HG03045 (cell line): ENCODE measurements at regions not wholly inside any gene's neighbourhood (a gene's known extent, or its start where the extent isn't known, plus 50 kb on each side); places are given as distances from the start of the nearest gene placed in this dataset.

Experiments used
- ATAC-seq: cut with Tn5 transposase; IDR thresholded peaks from one replicate; pipeline ENCODE4 v1.9.1; 2021; ENCODE audit warnings: mild to moderate bottlenecking, moderate library complexity; ENCODE audit not compliant: unreplicated experiment

DNA sequence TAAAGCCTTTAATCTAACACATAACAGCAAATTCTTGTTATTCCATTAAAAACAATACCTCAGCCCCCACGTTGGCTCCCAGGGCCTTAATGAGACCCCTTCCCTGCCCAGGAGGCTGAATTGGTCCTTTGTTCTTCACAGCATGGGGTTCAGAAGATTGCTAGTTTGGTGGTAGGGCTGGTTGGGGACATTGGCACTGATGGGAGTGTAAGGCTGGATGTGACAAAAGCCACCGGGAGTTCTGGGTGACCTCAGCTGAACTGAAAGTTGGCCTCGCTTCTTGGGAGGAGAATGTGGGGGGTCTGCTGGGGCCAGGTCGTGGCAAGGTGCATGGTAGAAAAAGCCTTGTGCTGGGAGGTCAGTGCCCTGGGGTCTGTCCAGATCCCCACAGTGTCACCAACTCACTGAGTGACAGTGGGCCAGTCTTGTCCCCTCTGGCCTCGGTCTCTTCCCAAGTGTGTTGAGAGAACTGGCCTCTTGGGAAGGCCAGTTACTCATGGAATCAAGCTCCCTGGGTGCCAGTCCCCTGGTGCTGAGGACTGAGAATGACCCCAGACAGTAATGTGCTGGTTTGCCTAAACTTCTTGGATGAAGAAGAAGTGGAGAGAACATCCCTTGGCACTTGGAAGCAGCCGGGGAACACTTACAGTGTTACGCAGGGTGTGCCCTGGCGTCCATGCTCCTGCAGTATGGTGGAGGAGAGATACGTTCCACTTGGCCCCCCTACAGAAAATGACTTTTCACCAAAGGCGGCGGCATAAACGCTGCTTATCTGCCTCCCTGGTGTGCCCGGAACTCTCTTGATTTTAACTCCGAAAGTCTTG lies 283.7 kb upstream of the RTL1 start:
- no peak for ATAC-seq

DNA sequence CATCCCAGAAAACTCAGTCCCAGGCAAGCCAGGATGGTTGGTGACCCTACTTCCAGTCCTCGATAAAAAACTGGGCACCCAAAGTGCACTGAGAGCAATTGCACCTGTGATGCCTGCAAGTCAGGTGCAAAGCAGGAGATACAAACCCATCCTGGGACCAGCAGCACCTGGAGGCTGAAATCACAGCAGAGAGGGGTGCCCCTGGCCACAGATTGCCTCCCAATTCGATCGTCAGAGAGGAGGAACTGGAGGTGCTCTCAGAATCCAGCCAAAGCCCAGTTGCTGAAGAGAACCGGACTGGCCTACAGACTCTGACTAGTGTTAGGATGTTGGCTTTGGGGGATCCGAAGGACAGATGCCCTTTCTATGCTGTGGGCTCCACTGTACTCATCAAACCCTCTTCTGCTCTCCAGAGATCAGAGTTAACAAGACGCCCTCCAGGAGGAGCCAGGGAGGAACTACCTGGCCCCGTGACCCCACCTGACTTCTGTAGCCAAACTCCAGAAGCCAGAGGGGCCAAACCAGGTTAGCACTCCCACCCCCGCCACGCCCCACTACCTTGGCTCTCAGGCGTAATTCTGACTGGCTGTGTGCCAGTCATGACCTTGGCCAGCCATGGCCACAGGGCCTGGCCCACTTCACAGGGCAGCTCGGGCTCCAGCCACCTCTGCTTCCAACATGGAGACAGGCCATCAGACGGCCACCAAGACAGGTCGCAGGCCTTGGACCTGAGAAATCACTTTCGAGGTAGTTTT lies 284.5 kb upstream of the RTL1 start:
- ATAC-seq = no peak

DNA sequence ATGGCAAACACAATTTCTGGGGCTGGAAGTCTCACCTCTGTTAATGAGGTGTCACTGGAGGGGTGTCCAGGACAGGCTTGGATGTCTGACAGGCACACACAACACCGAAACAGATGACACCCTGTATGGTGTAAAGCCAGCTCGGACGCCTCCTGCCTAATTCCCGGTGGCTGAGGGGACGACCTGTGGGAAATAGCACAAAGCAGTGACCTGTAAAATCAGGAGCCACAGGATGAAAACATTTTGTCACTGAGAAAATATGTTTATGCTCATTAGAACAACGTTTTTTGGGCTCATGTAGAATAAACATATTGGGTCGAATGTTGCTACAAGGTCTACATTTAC lies 285.0 kb upstream of the RTL1 start:
- ATAC-seq = no peak

DNA sequence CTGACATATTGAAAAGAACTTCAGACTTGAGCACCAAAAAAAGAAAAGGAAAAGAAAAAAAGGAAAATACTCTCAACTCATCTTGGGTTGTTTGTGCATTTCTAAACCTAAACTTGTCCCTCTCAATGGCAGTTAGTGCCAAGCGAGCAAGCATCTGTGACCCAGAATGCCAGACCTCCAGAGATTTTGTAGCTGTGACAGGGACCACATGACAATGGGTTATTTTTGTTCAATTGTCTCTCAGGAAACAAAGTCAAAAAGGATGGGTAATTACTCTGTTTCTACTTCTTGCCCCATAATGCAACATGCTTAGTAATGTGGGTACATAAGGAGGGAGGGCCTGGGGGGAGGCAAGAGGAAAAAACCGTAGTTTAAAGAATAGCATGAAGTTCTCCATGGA lies 285.7 kb upstream of the RTL1 start:
- ATAC-seq = no peak

DNA sequence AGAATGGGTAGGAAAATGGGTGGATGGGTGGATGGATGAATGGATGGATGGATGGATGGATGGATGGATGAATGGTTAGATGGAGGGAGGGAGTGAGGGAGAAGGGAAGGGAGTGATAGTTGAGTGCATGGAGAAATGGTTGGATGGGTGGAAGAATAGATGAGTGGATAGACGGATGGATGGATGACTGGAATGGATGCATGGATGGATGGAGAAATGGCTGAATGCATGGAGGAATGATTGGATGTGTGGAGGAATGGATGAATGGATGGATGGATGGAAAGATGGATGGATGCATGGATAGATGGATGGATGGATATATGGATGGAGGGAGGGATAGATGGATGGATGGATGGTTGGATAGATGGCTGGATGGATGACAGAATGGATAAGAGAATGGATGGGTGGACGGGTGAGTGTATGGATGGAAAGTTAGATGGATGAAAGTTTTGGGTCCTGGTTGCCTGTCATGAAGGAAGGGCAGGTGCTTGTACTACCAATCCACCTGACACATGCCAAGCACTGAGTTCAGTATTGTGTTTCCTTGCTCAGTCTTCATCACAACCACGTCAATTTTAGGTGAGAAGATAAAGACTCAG lies 286.5 kb upstream of the RTL1 start:
- no peak for ATAC-seq

DNA sequence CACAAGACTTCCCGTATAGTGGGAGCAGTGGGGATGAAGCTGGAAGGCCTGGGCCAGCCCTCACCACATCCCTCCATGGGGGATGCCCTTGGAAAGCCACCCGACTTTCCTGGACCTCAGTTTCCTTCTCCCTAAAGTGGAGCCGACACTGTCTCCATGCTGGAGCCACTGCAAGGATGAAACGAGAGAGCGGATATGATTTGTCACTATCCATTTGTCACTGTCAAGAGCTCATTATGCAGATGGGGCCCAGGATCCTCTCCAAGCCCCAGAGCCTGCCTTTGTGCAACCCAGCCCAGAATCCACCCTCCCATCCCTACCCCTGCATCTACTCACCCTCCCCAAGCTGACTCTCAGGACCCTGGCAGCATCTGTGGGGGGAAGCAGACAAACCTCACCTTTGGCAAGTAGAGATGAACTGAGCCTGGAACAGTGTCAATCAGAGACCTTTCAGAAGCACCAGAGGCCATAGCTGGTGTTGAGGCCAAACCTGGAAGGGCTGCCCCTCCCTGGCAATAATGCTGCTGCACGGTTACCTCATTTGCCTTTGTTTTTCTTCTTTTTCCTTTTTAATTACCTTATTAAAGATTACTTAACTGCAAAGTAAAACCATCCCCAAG lies 287.7 kb upstream of the RTL1 start:
- no peak for ATAC-seq

DNA sequence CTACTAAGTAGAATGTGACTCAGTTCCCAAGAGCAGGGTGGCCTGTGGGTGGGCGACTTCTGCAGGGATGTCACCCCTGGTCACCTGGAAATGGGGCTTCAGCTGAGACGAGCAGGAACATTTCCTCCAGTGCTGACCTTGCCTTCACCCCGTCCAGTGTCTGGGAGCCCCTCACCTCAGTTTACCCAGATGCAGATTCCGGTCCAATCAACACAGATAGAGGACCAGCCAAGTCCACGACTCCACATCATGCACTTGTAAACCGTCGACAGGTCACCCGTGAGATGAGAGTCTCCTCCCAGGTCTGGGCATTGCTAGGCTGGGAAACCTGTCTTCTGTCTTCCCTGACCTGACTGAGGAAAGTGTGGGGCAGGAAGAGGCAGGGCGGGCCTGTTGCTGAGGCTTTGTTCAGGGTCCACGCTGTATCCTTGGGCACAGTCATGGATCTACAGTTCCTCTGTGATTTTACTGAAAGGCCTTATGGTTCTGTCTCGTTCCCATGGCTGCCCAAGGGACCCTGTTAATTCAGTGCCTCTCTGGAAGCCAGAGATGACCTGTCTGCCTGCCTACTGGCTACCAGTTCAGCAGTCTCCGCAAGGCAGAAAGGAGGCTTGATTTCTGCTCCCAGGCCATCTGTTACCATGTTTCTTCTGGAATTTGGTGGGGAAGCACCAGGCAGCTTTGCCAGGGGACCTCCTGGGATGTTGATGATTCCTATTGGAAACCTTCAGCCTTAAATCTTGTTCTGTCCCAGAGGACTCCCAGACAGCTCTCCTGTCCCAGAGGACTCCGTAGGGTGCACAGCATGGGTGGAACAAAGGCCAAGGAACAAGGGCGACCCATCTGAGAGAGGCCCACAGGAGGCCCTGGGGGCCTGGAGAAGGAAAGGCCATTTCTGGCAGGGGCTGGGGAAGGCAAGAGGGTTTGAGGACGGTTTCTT lies 288.5 kb upstream of the RTL1 start:
- no peak for ATAC-seq

DNA sequence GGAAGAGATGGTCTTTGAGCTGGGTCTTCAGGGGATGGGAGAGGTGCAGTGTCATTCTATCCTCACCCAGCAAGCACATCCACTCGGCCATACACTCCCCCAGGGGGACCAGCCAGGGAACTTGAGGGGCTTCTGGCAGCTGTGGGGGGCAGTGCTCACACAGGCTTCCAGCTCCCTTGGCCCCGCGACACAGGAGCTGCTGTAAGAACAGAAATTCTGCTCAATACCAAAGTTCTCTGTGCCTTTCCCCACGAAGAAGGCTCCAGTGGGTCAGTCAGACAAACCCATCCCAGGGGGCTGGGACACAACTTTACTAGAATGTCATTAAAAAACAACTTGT lies 289.1 kb upstream of the RTL1 start:
- ATAC-seq = no peak

DNA sequence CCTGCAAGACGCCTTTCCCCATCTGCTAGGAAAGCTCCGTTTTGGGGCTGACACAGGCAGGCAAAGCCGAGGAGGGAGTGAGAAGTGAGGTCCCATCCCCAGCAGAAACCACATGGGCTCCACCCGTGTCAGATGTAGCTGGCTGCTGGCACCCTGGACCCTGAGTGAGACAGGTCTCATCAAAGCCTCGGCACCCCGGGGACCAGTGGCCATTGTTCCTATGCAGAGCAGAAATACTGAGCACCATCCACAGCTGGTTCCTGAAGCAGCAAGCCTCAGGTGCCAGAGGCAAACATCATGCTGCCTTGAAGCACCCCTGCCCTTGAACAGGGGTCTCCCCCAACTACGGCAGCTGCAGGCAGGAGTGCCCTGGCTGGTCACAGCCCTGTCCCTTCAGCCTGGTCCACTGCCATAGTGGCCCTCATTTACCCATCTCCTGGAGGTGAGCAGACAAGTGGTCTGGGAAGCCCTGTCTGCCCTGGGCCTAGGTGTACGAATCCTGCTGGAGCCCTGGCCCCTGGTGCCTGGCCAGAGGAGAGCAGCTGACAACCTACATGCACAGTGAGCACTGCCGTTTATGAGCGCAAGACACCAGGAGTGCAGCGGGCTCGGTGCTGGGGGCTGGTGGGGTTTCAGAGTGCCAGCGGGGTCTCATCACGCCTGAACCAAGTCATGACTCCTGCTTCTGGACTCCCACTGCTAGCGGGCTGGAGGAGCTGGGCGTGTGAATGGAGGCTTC lies 289.8 kb upstream of the RTL1 start:
- no peak for ATAC-seq

DNA sequence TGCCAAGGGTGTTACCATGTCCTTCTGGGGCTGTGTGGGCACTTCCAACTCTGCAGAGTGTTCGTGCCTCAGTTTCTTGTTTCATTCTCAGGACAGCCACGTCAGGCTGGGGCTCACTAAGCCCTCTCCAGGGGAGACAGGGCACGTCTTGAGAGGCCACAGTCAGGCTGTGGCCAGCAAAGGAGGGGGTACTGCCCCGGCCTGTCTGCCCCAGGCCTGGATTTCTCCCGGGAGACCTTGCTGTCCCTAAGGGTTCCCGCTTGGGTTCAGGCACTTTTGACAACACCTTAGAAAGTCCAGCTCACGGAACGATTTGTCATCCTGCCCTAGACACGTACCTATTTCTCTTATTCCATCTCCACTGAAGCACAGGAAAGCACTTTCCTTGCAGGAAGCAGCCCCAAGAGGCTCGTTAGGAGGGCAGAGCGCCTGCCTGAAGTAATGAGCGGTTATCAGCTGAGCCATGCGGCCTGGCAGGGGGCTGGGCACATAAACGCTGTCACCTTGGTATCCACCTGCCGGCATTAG lies 290.4 kb upstream of the RTL1 start:
- no peak for ATAC-seq

DNA sequence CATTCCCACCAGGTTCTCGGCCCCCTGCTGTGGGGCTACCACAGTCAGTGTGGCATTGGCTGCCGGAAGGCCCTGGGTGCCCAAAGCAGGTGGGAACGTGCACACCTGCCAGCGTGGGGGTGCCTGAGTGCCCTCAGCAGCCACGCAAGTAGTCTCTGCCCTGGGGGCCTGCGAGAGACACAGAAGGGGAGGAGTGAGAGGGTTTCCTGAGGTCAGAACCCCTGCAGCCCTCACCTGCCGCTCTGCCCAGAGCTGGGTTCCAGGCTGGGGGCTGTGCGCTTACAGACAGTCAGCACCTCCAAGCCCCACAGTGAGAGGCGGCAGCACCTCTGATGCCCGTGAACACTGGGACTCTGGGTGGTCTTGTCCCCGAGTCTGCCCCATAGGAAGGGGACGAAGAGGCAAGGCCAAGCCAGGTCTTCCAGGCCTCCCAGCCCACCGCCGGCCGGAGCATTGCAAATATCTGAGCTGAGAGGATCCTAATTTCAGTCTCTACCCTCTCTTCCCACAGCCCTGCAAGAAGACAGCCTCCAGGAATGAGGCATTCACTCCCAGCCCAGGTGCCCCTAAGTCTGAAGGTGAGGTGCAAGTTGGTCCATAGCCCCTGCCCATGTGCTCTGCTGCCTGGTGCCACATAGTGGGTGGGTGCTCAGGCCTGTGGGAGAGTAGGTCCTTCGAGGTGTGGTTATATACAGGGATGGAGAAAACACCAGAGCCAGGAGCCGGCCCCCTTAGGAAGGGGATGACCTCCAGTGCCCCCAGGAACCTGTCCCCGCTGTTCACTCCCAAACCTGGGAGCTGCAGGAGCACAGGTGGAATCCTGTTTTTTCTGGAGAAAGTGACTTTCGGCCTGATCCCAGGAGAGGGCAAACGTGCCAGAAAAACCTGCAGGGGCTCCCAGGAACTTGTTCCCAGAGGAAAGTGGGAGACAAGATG lies 291.1 kb upstream of the RTL1 start:
- no peak for ATAC-seq

DNA sequence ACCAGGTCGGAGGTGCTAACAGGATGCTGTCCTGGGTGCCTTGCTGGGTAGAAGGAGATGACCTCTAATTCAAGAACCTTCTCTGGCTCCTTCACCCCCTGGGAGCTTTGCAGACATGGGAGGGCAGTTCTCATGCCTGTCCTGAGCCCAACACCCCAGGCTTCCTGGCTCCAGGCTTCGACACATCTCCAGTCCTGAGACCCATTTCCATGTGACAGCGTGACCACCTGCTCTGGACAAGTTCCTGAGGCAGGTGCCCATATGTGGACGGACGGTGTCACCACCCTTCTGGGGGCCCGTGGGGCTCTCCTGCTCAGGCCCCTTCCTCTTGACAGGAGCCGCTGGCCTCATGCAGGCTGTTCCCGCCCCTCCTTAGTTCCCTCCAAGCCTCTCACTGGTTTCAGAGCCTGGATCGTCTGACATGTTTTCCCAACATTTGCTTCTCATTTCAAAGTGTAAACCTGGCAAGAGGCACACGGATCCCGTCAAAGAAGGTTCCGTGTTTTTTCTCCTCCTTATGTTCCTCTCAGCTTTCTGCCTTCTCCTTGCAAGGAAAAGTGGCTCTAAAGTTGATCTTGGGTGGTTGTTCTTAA lies 291.9 kb upstream of the RTL1 start:
- no peak for ATAC-seq

DNA sequence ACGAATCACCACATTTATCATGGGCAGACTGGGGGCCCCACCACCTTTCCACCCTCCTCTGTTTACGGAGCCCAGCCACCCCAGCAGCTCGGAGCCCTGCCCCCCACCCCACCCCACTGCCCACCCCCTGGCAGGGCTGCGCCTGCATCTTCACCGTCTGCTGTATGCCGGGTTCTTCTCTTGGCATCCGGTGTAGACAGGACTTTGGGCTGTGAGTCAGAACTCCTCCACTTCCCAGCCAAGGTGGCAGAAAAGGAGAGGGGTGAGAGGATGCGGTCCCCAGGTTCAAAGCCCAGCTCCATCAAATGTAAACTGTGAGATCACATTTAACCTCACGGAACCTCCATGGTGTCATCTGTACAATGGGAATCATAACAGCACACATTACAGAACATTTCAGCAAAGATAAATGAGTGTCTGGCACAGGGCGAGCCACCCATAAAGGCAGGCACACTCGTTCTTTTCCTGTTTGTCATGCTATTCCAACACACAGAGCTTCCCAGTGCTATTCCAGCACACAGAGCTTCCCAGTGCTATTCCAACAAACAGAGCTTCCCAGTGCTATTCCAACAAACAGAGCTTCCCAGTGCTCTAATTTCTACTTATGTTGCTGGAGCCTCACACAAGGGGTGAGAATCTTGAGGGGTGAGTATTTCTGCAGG lies 292.7 kb upstream of the RTL1 start:
- ATAC-seq = no peak

DNA sequence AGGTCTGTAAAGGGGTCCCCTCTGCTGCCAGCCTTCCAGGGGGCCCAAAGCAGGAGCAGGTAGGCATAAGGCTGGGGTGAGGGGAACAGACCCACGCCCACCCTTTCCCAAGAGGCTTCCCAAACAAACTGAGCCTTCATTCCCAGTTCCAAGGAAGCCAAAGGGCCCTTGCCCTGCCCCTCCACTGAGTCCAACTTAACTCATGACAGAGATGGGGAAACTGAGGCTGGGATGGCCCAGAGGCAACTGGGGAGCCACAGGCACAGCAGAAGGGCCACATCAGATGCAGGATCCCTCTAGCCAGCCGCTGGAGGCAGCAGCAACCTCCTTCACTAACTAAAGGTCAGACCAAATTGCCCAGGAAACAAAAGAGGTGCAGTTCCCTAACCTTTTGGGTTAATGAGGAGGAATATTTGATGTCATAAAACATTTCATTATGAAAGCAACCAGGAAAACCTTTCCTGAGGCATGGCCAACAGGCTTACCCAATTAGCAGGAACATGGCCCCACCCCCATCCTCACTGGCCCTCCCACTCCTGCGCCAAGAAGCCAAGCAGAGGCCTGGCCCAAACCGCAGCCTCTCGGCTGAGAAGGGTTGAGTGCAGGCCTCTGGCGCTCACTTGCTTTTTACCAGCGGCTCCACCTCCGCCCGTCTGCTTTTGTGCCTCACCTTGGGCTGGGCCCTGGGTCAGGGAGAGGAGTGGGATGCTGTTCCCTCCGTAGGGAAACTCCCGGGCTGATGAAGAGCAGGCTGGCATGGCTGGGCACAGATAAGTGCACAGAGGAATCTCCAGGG lies 293.5 kb upstream of the RTL1 start:
- ATAC-seq = no peak

DNA sequence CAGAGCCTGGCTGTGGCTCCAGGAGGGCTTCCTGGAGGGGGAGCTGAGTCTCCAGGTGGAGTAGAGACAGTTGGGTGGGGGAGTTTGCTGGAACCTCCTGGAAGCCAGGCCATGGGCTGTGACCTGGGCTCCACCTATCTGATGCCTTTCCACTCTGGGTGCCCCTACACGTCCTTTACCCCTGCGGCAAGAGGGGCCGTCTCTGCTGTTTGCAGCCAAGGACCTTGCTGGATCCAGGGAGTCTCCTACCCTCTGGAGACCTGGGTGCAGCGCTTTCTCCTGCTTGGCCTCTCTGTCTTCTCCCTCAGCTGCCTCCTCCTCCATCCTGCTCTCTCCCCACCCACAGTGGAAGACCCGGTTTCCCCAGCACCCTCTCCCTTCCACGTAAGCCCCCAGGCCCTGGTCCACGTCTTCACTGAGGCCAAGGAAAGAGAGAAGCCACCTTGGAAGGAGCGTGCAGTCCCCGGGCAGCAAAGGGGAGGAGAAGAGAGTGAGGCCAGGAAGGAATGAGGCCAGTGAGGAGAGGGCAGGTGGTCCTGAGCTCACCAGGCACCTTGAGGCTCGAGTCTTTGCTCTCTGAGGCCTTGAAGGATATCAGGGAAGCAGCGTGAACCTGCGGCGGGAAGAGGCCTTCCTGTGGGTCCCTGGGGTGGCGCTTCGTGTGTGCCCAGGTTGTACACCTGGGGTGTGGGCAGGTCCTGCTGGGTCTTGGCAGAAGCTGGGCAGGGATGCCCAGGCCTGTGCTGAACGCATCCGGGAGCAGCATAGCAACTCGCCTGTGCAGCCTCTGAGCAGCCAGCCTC lies 294.3 kb upstream of the RTL1 start:
- no peak for ATAC-seq

DNA sequence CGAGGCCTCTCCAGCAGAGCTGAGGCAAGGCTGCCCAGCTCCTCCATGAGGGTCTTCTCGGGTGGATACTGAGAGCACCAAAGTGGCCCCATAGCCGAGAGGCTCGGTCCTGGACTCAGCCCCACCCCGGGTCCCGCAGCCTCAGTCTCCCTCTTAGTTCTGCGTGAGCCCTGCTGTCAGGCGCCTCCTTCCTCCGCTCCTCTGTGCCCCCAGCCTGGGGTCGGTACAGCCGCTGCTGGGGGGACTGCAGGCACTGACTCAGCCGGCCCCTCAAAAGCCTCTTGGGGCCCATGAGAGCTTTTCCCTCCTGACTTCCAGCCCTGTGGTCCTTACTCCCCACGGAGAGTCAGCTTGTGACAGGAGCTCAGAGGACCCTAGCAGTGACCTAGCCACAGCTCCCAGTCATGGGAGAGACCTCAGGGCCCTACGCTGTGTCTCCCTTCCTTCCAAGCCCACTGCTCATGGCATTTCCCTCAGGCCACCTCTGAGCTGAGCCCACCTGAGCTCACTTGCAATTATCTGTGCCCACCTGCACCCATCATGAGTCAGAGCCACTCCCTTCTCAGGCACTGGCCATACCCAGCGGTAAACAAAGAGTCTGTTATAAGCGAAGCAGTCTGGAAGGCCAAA lies 295.0 kb upstream of the RTL1 start:
- ATAC-seq = no peak
